ENCODE measurements at regions not wholly inside any gene's neighbourhood (a gene's known extent, or its start where the extent isn't known, plus 50 kb on each side); places are given as distances from the start of the nearest gene placed in this dataset.

DNA sequence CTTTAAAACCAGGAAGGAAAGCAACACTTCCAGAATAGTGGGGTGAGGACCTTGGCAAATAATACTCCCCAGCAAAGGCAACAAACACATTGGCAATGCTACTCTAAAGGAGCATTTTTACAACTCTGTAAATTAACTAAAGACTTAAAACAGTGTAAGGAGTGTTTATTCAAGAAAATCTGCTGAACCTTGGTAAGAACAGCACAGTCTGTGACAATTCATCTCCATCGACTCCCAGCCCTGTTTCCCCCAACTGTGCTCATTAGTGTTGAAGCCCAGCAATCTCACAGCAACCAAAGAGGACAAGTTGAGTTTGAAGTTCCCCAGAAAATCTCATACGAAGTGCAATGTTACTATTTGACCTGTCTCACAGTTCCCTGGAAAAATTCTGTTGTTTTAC lies 884.9 kb downstream of the C6orf118 start:
- TF ChIP-seq POLR2A (IDR thresholded peaks at IDR 0.05) (no peak), POLR2AphosphoS5 (IDR thresholded peaks at IDR 0.05) (no peak), EP300 (IDR thresholded peaks at IDR 0.05) (no peak)
- TF ChIP-seq, protein P1, sequence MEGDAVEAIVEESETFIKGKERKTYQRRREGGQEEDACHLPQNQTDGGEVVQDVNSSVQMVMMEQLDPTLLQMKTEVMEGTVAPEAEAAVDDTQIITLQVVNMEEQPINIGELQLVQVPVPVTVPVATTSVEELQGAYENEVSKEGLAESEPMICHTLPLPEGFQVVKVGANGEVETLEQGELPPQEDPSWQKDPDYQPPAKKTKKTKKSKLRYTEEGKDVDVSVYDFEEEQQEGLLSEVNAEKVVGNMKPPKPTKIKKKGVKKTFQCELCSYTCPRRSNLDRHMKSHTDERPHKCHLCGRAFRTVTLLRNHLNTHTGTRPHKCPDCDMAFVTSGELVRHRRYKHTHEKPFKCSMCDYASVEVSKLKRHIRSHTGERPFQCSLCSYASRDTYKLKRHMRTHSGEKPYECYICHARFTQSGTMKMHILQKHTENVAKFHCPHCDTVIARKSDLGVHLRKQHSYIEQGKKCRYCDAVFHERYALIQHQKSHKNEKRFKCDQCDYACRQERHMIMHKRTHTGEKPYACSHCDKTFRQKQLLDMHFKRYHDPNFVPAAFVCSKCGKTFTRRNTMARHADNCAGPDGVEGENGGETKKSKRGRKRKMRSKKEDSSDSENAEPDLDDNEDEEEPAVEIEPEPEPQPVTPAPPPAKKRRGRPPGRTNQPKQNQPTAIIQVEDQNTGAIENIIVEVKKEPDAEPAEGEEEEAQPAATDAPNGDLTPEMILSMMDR (IDR thresholded peaks at IDR 0.05), result no peak
